H1 (cell line): ENCODE measurements at regions not wholly inside any gene's neighbourhood (a gene's known extent, or its start where the extent isn't known, plus 50 kb on each side); places are given as distances from the start of the nearest gene placed in this dataset. TPM values are rescaled to one million over a fixed set of nuclear protein-coding genes. Genes with fewer than 3 reads are reported as not detected.
"Not testable (repeated sequence)": the region's sequence is repeated elsewhere in the genome, so short reads cannot be mapped to it uniquely, and the experiment has no call there.

ENCODE experiments used
- CTCF ChIA-PET: fragments of 300-600 bp; sonication (Branson Sonifier 250); formaldehyde crosslinking; loops from one replicate; lab custom pipeline; 2021; ENCODE audit not compliant: partially characterized antibody; lab: Charles Lee
- POLR2A ChIA-PET: fragments of 300-600 bp; sonication (Branson Sonifier 250); formaldehyde crosslinking; loops from one replicate; lab custom pipeline; 2021; ENCODE audit warnings: inconsistent platforms; ENCODE audit not compliant: partially characterized antibody; lab: Charles Lee
- DNase-seq, 2 experiments: peaks; one replicate each; pipeline versions ENCODE4 v3.0.0 to v3.0.0-alpha.2; 2010 to 2022; ENCODE audit warnings: low spot score in 2 of 2, low read depth in 1 of 2, mixed read lengths in 1 of 2
- FAIRE-seq: peaks from 2 replicates; lab custom pipeline; 2011; peaks lifted over from hg19 to GRCh38; lab: Jason Lieb, UNC
- H2AFZ ChIP-seq: 2 replicates; pipeline ENCODE4 v1.8.1; 2012; ENCODE audit warnings: low read length, inconsistent platforms
- H2AK5ac ChIP-seq: 2 replicates; pipeline ENCODE4 v1.6.1; 2013; ENCODE audit warnings: low read depth, low read length
- H2BK120ac ChIP-seq: replicated peaks from 2 replicates; pipeline ENCODE3; 2013; ENCODE audit warnings: low read depth, low read length, inconsistent platforms
- H2BK12ac ChIP-seq: 2 replicates; pipeline ENCODE4 v1.6.1; 2013; ENCODE audit warnings: low read depth, low read length
- H2BK15ac ChIP-seq: 2 replicates; pipeline ENCODE4 v1.6.1; 2013; ENCODE audit warnings: low read length
- H2BK20ac ChIP-seq: 2 replicates; pipeline ENCODE4 v1.6.1; 2013; ENCODE audit warnings: low read length
- H2BK5ac ChIP-seq: 2 replicates; pipeline ENCODE4 v1.6.1; 2013; ENCODE audit warnings: low read depth, low read length
- H3K14ac ChIP-seq: 2 replicates; pipeline ENCODE4 v1.6.1; 2013; ENCODE audit warnings: inconsistent platforms; ENCODE audit not compliant: insufficient read length
- H3K18ac ChIP-seq: 2 replicates; pipeline ENCODE4 v1.6.1; 2013; ENCODE audit warnings: low read length; ENCODE audit errors: extremely low read depth
- H3K23ac ChIP-seq: 2 replicates; pipeline ENCODE4 v1.6.1; 2013; ENCODE audit warnings: inconsistent platforms; ENCODE audit not compliant: insufficient read length
- H3K23me2 ChIP-seq: 2 replicates; pipeline ENCODE4 v1.6.1; 2013; ENCODE audit warnings: low read depth, low read length
- H3K27ac ChIP-seq: 2 replicates; pipeline ENCODE4 v1.6.1; 2011; ENCODE audit warnings: low read depth, low read length, inconsistent platforms
- H3K27me3 ChIP-seq, 4 experiments: replicated peaks in 1 of 4; 1 replicate in 1 of 4; 2 replicates in 3 of 4; pipeline versions ENCODE4 v1.6.1 to v1.8.1; 2011 to 2013; ENCODE audit warnings: low read length in 3 of 4, mild to moderate bottlenecking in 3 of 4, inconsistent platforms in 2 of 4, mixed read lengths in 2 of 4, moderate library complexity in 1 of 4; ENCODE audit not compliant: control insufficient read depth in 3 of 4, insufficient read depth in 3 of 4; ENCODE audit errors: extremely low read depth in 1 of 4
- H3K36me3 ChIP-seq, 4 experiments: 2 replicates each; pipeline versions ENCODE4 v1.6.1 to v1.8.1; 2011 to 2013; ENCODE audit warnings: mild to moderate bottlenecking in 4 of 4, low read length in 3 of 4, moderate library complexity in 2 of 4, control low read depth in 1 of 4, inconsistent platforms in 1 of 4; ENCODE audit not compliant: insufficient read depth in 4 of 4, control insufficient read depth in 2 of 4
- H3K4ac ChIP-seq: replicated peaks from 2 replicates; pipeline ENCODE3; 2013; ENCODE audit warnings: low read length, low read depth, mixed read lengths, inconsistent platforms; ENCODE audit not compliant: insufficient read length
- H3K4me1 ChIP-seq, 4 experiments: replicated peaks in 1 of 4; 1 replicate in 1 of 4; 2 replicates in 3 of 4; pipeline versions ENCODE4 v1.6.1 to v1.8.1; 2011 to 2013; ENCODE audit warnings: low read length in 3 of 4, inconsistent platforms in 2 of 4, mixed read lengths in 1 of 4; ENCODE audit not compliant: insufficient read depth in 4 of 4, control insufficient read depth in 3 of 4
- H3K4me2 ChIP-seq, 2 experiments: 2 replicates each; pipeline versions ENCODE4 v1.6.1 to v1.8.1; 2011 to 2013; ENCODE audit warnings: low read depth in 2 of 2, low read length in 2 of 2, control low read depth in 1 of 2, inconsistent platforms in 1 of 2, mild to moderate bottlenecking in 1 of 2; ENCODE audit not compliant: insufficient read depth in 1 of 2
- H3K4me3 ChIP-seq, 4 experiments: fragments of 200-600, 300-600 bp in 1 of 4; sonication (generic), shearing (Covaris generic), sonication (Bioruptor Twin) in 1 of 4; 2 replicates each; pipeline versions ENCODE4 v1.5.1 to v1.8.1; 2011 to 2016; ENCODE audit warnings: low read length in 4 of 4, low read depth in 3 of 4, control low read depth in 2 of 4, inconsistent platforms in 2 of 4, mild to moderate bottlenecking in 2 of 4, mixed read lengths in 1 of 4, moderate library complexity in 1 of 4; ENCODE audit not compliant: insufficient read depth in 2 of 4; ENCODE audit errors: extremely low read depth in 1 of 4
- H3K56ac ChIP-seq: replicated peaks from 2 replicates; pipeline ENCODE3; 2013; ENCODE audit warnings: low read depth, mild to moderate bottlenecking, mixed read lengths, low read length, inconsistent platforms; ENCODE audit not compliant: insufficient read length
- H3K79me1 ChIP-seq: 2 replicates; pipeline ENCODE4 v1.6.1; 2013; ENCODE audit warnings: low read depth, low read length, control low read depth
- H3K79me2 ChIP-seq, 2 experiments: 2 replicates each; pipeline versions ENCODE4 v1.6.1 to v1.8.1; 2012 to 2013; ENCODE audit warnings: low read length in 2 of 2, mild to moderate bottlenecking in 2 of 2, inconsistent platforms in 1 of 2; ENCODE audit not compliant: insufficient read depth in 2 of 2, control insufficient read depth in 1 of 2
- H3K9ac ChIP-seq, 4 experiments: replicated peaks in 1 of 4; 1 replicate in 1 of 4; 2 replicates in 3 of 4; pipeline versions ENCODE4 v1.6.1 to v1.8.1; 2011 to 2013; ENCODE audit warnings: low read depth in 3 of 4, low read length in 3 of 4, control low read depth in 2 of 4, mild to moderate bottlenecking in 2 of 4, moderate library complexity in 2 of 4, inconsistent platforms in 1 of 4; ENCODE audit errors: extremely low read depth in 1 of 4
- H3K9me3 ChIP-seq, 2 experiments: 2 replicates each; pipeline versions ENCODE4 v1.6.1 to v1.8.1; 2012 to 2013; ENCODE audit warnings: mild to moderate bottlenecking in 2 of 2, moderate library complexity in 2 of 2, control low read depth in 1 of 2, inconsistent platforms in 1 of 2, low read depth in 1 of 2, low read length in 1 of 2, mixed read lengths in 1 of 2; ENCODE audit not compliant: insufficient read depth in 2 of 2
- H4K20me1 ChIP-seq, 2 experiments: replicated peaks in 1 of 2; 2 replicates each; pipeline versions ENCODE3 to v1.8.1; 2011 to 2013; ENCODE audit warnings: inconsistent platforms in 2 of 2, low read length in 2 of 2, mild to moderate bottlenecking in 1 of 2; ENCODE audit not compliant: insufficient read depth in 2 of 2, control insufficient read depth in 1 of 2
- H4K5ac ChIP-seq: 2 replicates; pipeline ENCODE4 v1.6.1; 2013; ENCODE audit warnings: low read length, low read depth, mixed read lengths, inconsistent platforms; ENCODE audit not compliant: insufficient read length
- H4K8ac ChIP-seq: 2 replicates; pipeline ENCODE4 v1.8.0; 2013; ENCODE audit warnings: mild to moderate bottlenecking, moderate library complexity, low read length, inconsistent platforms; ENCODE audit not compliant: insufficient read depth; ENCODE audit errors: extremely low read depth
- H4K91ac ChIP-seq: replicated peaks from 2 replicates; pipeline ENCODE3; 2013; ENCODE audit warnings: low read length, mixed read lengths, inconsistent platforms; ENCODE audit not compliant: insufficient read length
- WGBS, 2 experiments: shearing (Covaris generic) in 1 of 2; methylation state at CpG; one replicate each; pipeline versions ENCODE4 v1.1.6 to v1.1.7; 2013 to 2015; ENCODE audit warnings: low lambda C conversion rate in 2 of 2, mixed read lengths in 2 of 2, inconsistent platforms in 1 of 2, low coverage in 1 of 2, missing lambda C conversion rate in 1 of 2; ENCODE audit not compliant: insufficient replicate concordance in 2 of 2, insufficient coverage in 1 of 2, insufficient read length in 1 of 2; ENCODE audit errors: extremely low coverage in 1 of 2, missing lambda C conversion rate in 1 of 2; 5-methylcytosine and 5-hydroxymethylcytosine counted together
- microRNA counts: library from miRNA; unstranded; fragments of <30 nt; microRNA quantifications from one replicate; lab custom pipeline; 2015
- microRNA-seq, 2 experiments: library from miRNA; unstranded; fragments of <30 nt; microRNA quantifications; one replicate each; pipeline versions ENCODE4 to v1.2.0, GENCODE V29; 2016 to 2020; ENCODE audit warnings: borderline microRNAs expressed in 2 of 2, borderline number of aligned reads in 2 of 2, borderline replicate concordance in 1 of 2
- small RNA-seq: library from polyadenylated mRNA; stranded (forward); fragments of <200 nt; extraction: miRNeasy Mini kit (QIAGEN cat#:217004); gene quantifications from one replicate; pipeline ENCODE3, GENCODE V24; 2013; ENCODE audit not compliant: insufficient read depth

DNA sequence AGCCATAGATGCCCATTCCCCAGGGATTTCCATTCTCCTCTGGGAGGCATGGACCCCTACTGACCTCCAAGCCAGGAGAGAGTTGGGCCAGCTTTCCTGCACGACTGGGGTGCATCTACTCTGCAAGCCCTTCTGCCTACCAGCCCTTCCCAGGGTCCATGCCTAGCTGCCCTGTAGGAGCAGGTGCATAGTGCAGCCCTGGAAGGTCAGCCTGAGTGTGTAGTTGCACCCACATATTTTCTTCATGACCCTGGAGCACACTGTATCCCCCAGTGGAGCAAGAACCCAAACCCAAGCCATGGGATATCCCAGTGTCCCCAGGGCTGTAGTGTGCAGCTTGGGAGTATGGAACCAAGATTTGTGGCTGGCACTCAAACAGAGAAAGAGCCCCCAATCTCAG lies 155.6 kb upstream of the GOLGA6L22 start:
- H2BK120ac ChIP-seq, H4K8ac ChIP-seq, FAIRE-seq, H4K5ac ChIP-seq, H3K4me1 ChIP-seq, H3K79me1 ChIP-seq, H3K4me3 ChIP-seq, H3K23me2 ChIP-seq, POLR2A ChIA-PET, H4K20me1 ChIP-seq, H3K79me2 ChIP-seq, H3K56ac ChIP-seq, H3K36me3 ChIP-seq, CTCF ChIA-PET, H3K23ac ChIP-seq, H2BK5ac ChIP-seq, DNase-seq, H3K27ac ChIP-seq, H2BK20ac ChIP-seq, H2BK12ac ChIP-seq, H2AFZ ChIP-seq, H3K14ac ChIP-seq, H4K91ac ChIP-seq, H2BK15ac ChIP-seq, H2AK5ac ChIP-seq, H3K9ac ChIP-seq, H3K18ac ChIP-seq, H3K27me3 ChIP-seq, H3K4me2 ChIP-seq, H3K9me3 ChIP-seq, H3K4ac ChIP-seq: not testable (repeated sequence)
- WGBS, 2 experiments = no CpG with 5 or more reads among the region's 1 CpG

MicroRNAs in the stretch of these regions (microRNA counts, 767-probe panel; counts per million panel counts)
- microRNA hsa-miR-1268a (lab: Ali Mortazavi, UCI) = 879 counts per million, percentile 95 among the panel's probes with 10 or more counts

Small RNA genes lying in the stretch of these regions (microRNA-seq; reads per million reads assigned to microRNA genes)
- gene MIR1268A = 0 reads per million in 2 experiments

Small RNA genes lying in the stretch of these regions (small RNA-seq; reads per million reads assigned to genes)
- not detected for gene MIR1268A
